Central memory CD8-positive, alpha-beta T cell (primary cell): ENCODE measurements at regions not wholly inside any gene's neighbourhood (a gene's known extent, or its start where the extent isn't known, plus 50 kb on each side); places are given as distances from the start of the nearest gene placed in this dataset.
"Not testable (repeated sequence)": the region's sequence is repeated elsewhere in the genome, so short reads cannot be mapped to it uniquely, and the experiment has no call there.

Experiments
- ATAC-seq: fragments of 150-1000 bp; cut with Tn5 transposase; replicated peaks from 2 replicates; pipeline ENCODE4 v1.10.0; 2022; ENCODE audit warnings: mild to moderate bottlenecking, moderate FRiP score, moderate number of reproducible peaks; ENCODE audit not compliant: poor library complexity, severe bottlenecking; ENCODE audit errors: extremely low read depth
- DNase-seq, 2 donors: peaks; one replicate each; pipeline ENCODE4 v3.0.0; 2021; ENCODE audit warnings: low spot score in 2 of 2
- H3K27ac Mint-ChIP-seq: one replicate; pipeline ENCODE4 v1.8.0; 2022; ENCODE audit warnings: low read depth, mild to moderate bottlenecking, moderate library complexity, mixed read lengths
- H3K27me3 Mint-ChIP-seq: one replicate; pipeline ENCODE4 v1.8.0; 2022; ENCODE audit warnings: mixed read lengths
- H3K36me3 Mint-ChIP-seq: one replicate; pipeline ENCODE4 v1.8.0; 2022; ENCODE audit warnings: mild to moderate bottlenecking, moderate library complexity, mixed read lengths; ENCODE audit not compliant: insufficient read depth
- H3K4me1 Mint-ChIP-seq: one replicate; pipeline ENCODE4 v1.8.0; 2022; ENCODE audit warnings: mixed read lengths
- H3K4me3 Mint-ChIP-seq: one replicate; pipeline ENCODE4 v1.8.0; 2022; ENCODE audit warnings: mild to moderate bottlenecking, moderate library complexity, mixed read lengths
- H3K9me3 Mint-ChIP-seq: one replicate; pipeline ENCODE4 v1.8.0; 2022; ENCODE audit warnings: mixed read lengths

- Mint-ChIP-seq H3K4me1 (no peaks in the 10 kb centered on the region), H3K27me3 (peaks cover 57% of the 10 kb centered on the region), H3K4me3 (no peak overlapping the region), H3K9me3 (no peaks in the 10 kb centered on the region), H3K36me3 (no peaks in the 10 kb centered on the region), H3K27ac (peak overlapping the region; percentile 29)
- ATAC-seq (no peak), DNase-seq (no peak)
Observed at GRCh38 chr16:86227801-86228200, 282.5 kb upstream of the FOXF1 start.

- no peak for ATAC-seq
- no peaks in the 10 kb centered on the region for H3K4me1 Mint-ChIP-seq
Observed at GRCh38 chr16:86228713-86229112, 281.6 kb upstream of the FOXF1 start.

GRCh38 chr16:86229283-86229682 lies 281.0 kb upstream of the FOXF1 start:
- DNase-seq (no peak), ATAC-seq (no peak)
- Mint-ChIP-seq H3K9me3 (no peaks in the 10 kb centered on the region), H3K4me3 (no peak overlapping the region), H3K4me1 (no peaks in the 10 kb centered on the region), H3K36me3 (no peaks in the 10 kb centered on the region), H3K27ac (no peak overlapping the region), H3K27me3 (peaks cover 54% of the 10 kb centered on the region)

More at GRCh38 chr16:86228713-86229112, 281.6 kb upstream of the FOXF1 start:
- DNase-seq = no peak
- Mint-ChIP-seq H3K9me3 (no peaks in the 10 kb centered on the region), H3K36me3 (no peaks in the 10 kb centered on the region), H3K27ac (no peak overlapping the region), H3K27me3 (peaks cover 54% of the 10 kb centered on the region), H3K4me3 (no peak overlapping the region)

GRCh38 chr16:86229866-86230656 lies 280.3 kb upstream of the FOXF1 start:
- Mint-ChIP-seq H3K9me3 (no peaks in the 10 kb centered on the region), H3K4me1 (no peaks in the 10 kb centered on the region), H3K36me3 (no peaks in the 10 kb centered on the region), H3K4me3 (no peak overlapping the region), H3K27me3 (peaks cover 54% of the 10 kb centered on the region), H3K27ac (no peak overlapping the region)
- ATAC-seq (no peak), DNase-seq (no peak)

- DNase-seq (no peak), ATAC-seq (no peak)
- H3K36me3 Mint-ChIP-seq = no peaks in the 10 kb centered on the region
- peaks cover 54% of the 10 kb centered on the region for H3K27me3 Mint-ChIP-seq
- no peaks in the 10 kb centered on the region for H3K9me3 Mint-ChIP-seq
- no peak overlapping the region for H3K4me3 Mint-ChIP-seq
- H3K27ac Mint-ChIP-seq = no peak overlapping the region
- H3K4me1 Mint-ChIP-seq = no peaks in the 10 kb centered on the region
Observed at GRCh38 chr16:86231321-86231995, 278.9 kb upstream of the FOXF1 start.

- H3K27me3 Mint-ChIP-seq = peaks cover 54% of the 10 kb centered on the region
- H3K4me3 Mint-ChIP-seq = no peak overlapping the region
Observed at GRCh38 chr16:86231996-86232350, 278.4 kb upstream of the FOXF1 start.

GRCh38 chr16:86232496-86232895 lies 277.8 kb upstream of the FOXF1 start:
- H3K9me3 Mint-ChIP-seq = no peaks in the 10 kb centered on the region
- H3K27me3 Mint-ChIP-seq = peaks cover 51% of the 10 kb centered on the region
- H3K36me3 Mint-ChIP-seq = no peaks in the 10 kb centered on the region
- H3K4me1 Mint-ChIP-seq = no peaks in the 10 kb centered on the region
- no peak overlapping the region for H3K27ac Mint-ChIP-seq
- DNase-seq = no peak
- H3K4me3 Mint-ChIP-seq = no peak overlapping the region
- no peak for ATAC-seq

More at GRCh38 chr16:86231996-86232350, 278.4 kb upstream of the FOXF1 start:
- no peak for DNase-seq
- H3K4me1 Mint-ChIP-seq = no peaks in the 10 kb centered on the region
- no peak overlapping the region for H3K27ac Mint-ChIP-seq
- no peak for ATAC-seq
- H3K9me3 Mint-ChIP-seq = no peaks in the 10 kb centered on the region
- no peaks in the 10 kb centered on the region for H3K36me3 Mint-ChIP-seq

- H3K4me1 Mint-ChIP-seq, H3K36me3 Mint-ChIP-seq, H3K4me3 Mint-ChIP-seq, DNase-seq, H3K9me3 Mint-ChIP-seq, ATAC-seq, H3K27ac Mint-ChIP-seq: not testable (repeated sequence)
- H3K27me3 Mint-ChIP-seq = peaks cover 45% of the 10 kb centered on the region
Observed at GRCh38 chr16:86233506-86233905, 276.8 kb upstream of the FOXF1 start.

- Mint-ChIP-seq H3K4me3 (no peak overlapping the region), H3K27me3 (peaks cover 41% of the 10 kb centered on the region), H3K36me3 (no peaks in the 10 kb centered on the region), H3K9me3 (no peaks in the 10 kb centered on the region), H3K4me1 (no peaks in the 10 kb centered on the region), H3K27ac (no peak overlapping the region)
- no peak for DNase-seq
- no peak for ATAC-seq
Observed at GRCh38 chr16:86239381-86239780, 270.9 kb upstream of the FOXF1 start.

- ATAC-seq = no peak
- no peak overlapping the region for H3K27ac Mint-ChIP-seq
- H3K4me1 Mint-ChIP-seq = no peaks in the 10 kb centered on the region
- DNase-seq = no peak
- peaks cover 49% of the 10 kb centered on the region for H3K27me3 Mint-ChIP-seq
- no peaks in the 10 kb centered on the region for H3K9me3 Mint-ChIP-seq
- H3K36me3 Mint-ChIP-seq = peaks cover 2% of the 10 kb centered on the region
- H3K4me3 Mint-ChIP-seq = no peak overlapping the region
Observed at GRCh38 chr16:86240716-86241363, 269.5 kb upstream of the FOXF1 start.

GRCh38 chr16:86241681-86242080 lies 268.6 kb upstream of the FOXF1 start:
- Mint-ChIP-seq H3K4me3 (no peak overlapping the region), H3K27ac (no peak overlapping the region), H3K4me1 (no peaks in the 10 kb centered on the region), H3K36me3 (peaks cover 2% of the 10 kb centered on the region), H3K27me3 (peaks cover 49% of the 10 kb centered on the region), H3K9me3 (no peaks in the 10 kb centered on the region)
- DNase-seq (no peak), ATAC-seq (no peak)

- H3K4me1 Mint-ChIP-seq = no peaks in the 10 kb centered on the region
- H3K36me3 Mint-ChIP-seq = peaks cover 2% of the 10 kb centered on the region
- peaks cover 49% of the 10 kb centered on the region for H3K27me3 Mint-ChIP-seq
- no peak overlapping the region for H3K4me3 Mint-ChIP-seq
- ATAC-seq (no peak), DNase-seq (no peak)
- no peak overlapping the region for H3K27ac Mint-ChIP-seq
- H3K9me3 Mint-ChIP-seq = no peaks in the 10 kb centered on the region
Observed at GRCh38 chr16:86242244-86243122, 267.8 kb upstream of the FOXF1 start.
